Glutamatergic neuron (in vitro differentiated cells): ENCODE measurements at regions not wholly inside any gene's neighbourhood (a gene's known extent, or its start where the extent isn't known, plus 50 kb on each side); places are given as distances from the start of the nearest gene placed in this dataset.

Source experiments
- DNase-seq: peaks from one replicate; pipeline ENCODE4 v3.0.0; 2022
- H3K27ac Mint-ChIP-seq: one replicate; pipeline ENCODE4 v1.8.0; 2020; ENCODE audit warnings: mild to moderate bottlenecking, mixed read lengths, inconsistent platforms; ENCODE audit not compliant: unreplicated experiment
- H3K27me3 Mint-ChIP-seq: one replicate; pipeline ENCODE4 v1.8.0; 2020; ENCODE audit warnings: mild to moderate bottlenecking, moderate library complexity, mixed read lengths, inconsistent platforms; ENCODE audit not compliant: unreplicated experiment
- H3K36me3 Mint-ChIP-seq: one replicate; pipeline ENCODE4 v1.8.0; 2020; ENCODE audit warnings: mild to moderate bottlenecking, mixed read lengths, inconsistent platforms; ENCODE audit not compliant: unreplicated experiment
- H3K4me1 Mint-ChIP-seq: one replicate; pipeline ENCODE4 v1.8.0; 2020; ENCODE audit warnings: mild to moderate bottlenecking, low read depth, mixed read lengths, inconsistent platforms; ENCODE audit not compliant: unreplicated experiment
- H3K4me3 Mint-ChIP-seq: one replicate; pipeline ENCODE4 v1.8.0; 2020; ENCODE audit warnings: mild to moderate bottlenecking, mixed read lengths, inconsistent platforms; ENCODE audit not compliant: unreplicated experiment
- H3K9me3 Mint-ChIP-seq: one replicate; pipeline ENCODE4 v1.8.0; 2020; ENCODE audit warnings: mild to moderate bottlenecking, moderate library complexity, mixed read lengths, inconsistent platforms; ENCODE audit not compliant: unreplicated experiment
- TF ChIP-seq, protein P1 (sequence below): fragments of 200-600 bp; sonication (generic); IDR thresholded peaks from one replicate; pipeline ENCODE4 v1.5.0; 2021; ENCODE audit not compliant: partially characterized antibody, unreplicated experiment

DNA sequence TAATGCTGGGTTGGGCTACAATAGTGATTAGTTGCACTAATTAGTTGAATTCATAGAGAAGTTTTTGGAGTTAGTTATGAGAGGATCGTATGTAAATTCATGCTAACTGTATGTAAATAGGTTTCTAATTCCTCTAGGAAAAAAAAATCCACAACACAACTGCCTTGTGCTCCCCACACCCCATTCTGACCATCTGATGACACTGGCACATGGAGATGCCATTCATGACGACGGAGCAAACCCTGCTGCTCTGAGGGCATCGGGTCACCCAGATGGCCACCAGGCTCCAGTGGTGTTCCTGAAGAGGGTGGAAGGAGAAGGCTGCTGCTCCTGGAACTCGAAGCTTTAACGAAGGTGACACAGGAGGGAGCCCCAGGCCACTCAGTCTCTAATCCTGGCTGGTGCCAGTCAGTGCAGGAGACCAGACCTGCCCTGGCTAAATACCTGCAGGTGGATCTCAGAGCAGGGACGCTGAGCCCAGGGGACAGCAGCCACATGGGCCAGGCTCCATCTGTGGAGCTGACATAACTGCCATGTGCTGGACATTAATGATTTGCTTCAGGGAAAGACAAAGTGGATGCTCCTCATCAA is 90.3 kb downstream of the FAM50B start:
- Mint-ChIP-seq H3K27me3 (no peaks in the 10 kb centered on the region), H3K4me1 (peaks cover 7% of the 10 kb centered on the region), H3K9me3 (no peaks in the 10 kb centered on the region), H3K4me3 (no peak overlapping the region), H3K36me3 (no peaks in the 10 kb centered on the region), H3K27ac (peak overlapping the region; percentile 56)
- TF ChIP-seq, protein P1, sequence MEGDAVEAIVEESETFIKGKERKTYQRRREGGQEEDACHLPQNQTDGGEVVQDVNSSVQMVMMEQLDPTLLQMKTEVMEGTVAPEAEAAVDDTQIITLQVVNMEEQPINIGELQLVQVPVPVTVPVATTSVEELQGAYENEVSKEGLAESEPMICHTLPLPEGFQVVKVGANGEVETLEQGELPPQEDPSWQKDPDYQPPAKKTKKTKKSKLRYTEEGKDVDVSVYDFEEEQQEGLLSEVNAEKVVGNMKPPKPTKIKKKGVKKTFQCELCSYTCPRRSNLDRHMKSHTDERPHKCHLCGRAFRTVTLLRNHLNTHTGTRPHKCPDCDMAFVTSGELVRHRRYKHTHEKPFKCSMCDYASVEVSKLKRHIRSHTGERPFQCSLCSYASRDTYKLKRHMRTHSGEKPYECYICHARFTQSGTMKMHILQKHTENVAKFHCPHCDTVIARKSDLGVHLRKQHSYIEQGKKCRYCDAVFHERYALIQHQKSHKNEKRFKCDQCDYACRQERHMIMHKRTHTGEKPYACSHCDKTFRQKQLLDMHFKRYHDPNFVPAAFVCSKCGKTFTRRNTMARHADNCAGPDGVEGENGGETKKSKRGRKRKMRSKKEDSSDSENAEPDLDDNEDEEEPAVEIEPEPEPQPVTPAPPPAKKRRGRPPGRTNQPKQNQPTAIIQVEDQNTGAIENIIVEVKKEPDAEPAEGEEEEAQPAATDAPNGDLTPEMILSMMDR: no peak
- DNase-seq: no peak

DNA sequence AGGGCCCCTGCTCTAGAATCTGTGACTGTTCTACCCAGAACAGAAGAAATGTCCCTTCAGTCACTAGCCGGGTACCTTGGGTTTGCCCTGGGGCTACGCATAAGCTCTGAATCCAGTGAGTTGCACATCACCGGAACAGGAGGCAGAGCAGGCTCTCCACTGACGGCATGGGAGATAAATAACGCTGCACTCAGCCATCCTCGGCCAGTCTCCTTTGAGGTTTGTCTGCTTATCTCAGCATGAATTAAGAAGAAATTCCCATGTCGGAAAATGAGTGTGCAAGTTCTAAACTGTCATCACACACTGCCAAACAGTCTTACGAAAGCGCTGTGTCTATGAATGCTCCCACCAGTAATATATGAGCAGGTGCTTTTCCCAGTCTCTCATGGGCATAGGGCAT is 90.8 kb downstream of the FAM50B start:
- TF ChIP-seq, protein P1: no peak

DNA sequence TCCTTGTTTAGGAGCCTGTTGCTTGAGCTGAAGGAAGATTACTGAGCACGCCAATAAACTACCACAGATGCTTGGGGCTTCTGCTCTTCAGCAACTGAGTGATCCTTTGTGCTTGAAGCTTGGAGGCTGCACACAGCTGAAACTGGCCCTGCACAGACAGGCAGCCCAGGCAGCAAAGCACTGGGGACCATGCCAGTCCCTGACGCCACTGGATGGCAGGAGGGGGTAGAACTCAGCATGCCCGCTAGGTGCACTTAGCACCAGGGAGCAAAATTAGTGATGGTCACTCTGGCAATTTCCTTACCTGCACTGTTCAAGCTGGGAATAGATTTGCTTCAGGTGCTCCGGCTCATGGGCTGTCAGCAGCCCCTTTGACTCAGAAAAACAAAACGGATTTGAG is 91.5 kb downstream of the FAM50B start:
- H3K4me1 Mint-ChIP-seq: peaks cover 9% of the 10 kb centered on the region
- no peak for DNase-seq
- no peak overlapping the region for H3K4me3 Mint-ChIP-seq
- H3K27me3 Mint-ChIP-seq: no peaks in the 10 kb centered on the region
- no peak overlapping the region for H3K27ac Mint-ChIP-seq
- TF ChIP-seq, protein P1: no peak
- H3K36me3 Mint-ChIP-seq: no peaks in the 10 kb centered on the region
- H3K9me3 Mint-ChIP-seq: no peaks in the 10 kb centered on the region

More for the DNA sequence above, 90.8 kb downstream of the FAM50B start:
- Mint-ChIP-seq H3K4me3 (no peak overlapping the region), H3K36me3 (no peaks in the 10 kb centered on the region), H3K27ac (peak overlapping the region; percentile 56), H3K4me1 (peaks cover 7% of the 10 kb centered on the region), H3K27me3 (no peaks in the 10 kb centered on the region), H3K9me3 (no peaks in the 10 kb centered on the region)
- DNase-seq: no peak

DNA sequence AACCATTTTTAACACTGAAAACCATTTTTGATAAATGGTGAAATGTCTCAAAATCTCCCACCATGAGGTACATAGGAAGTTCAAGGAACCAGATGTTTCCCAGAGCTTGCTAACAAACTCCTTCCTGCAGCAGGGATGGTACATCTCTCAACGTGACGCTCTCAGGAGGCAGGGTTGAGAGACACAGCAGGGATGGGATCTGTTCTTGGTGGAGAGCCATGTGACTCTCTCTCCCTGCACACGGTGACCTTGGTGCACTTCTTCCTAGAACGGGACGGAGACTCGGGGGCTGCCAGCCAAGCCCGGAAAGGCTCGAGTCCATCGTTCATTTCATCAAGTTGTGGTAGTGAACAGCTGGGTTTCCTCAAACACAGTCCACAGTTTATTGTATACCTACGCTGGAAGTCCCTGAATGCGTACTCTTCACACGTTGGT is 94.2 kb downstream of the FAM50B start:
- no peaks in the 10 kb centered on the region for H3K9me3 Mint-ChIP-seq
- H3K36me3 Mint-ChIP-seq: no peaks in the 10 kb centered on the region
- no peak overlapping the region for H3K4me3 Mint-ChIP-seq
- H3K27me3 Mint-ChIP-seq: no peaks in the 10 kb centered on the region
- no peak overlapping the region for H3K27ac Mint-ChIP-seq
- TF ChIP-seq, protein P1: no peak
- no peak for DNase-seq
- peaks cover 9% of the 10 kb centered on the region for H3K4me1 Mint-ChIP-seq

DNA sequence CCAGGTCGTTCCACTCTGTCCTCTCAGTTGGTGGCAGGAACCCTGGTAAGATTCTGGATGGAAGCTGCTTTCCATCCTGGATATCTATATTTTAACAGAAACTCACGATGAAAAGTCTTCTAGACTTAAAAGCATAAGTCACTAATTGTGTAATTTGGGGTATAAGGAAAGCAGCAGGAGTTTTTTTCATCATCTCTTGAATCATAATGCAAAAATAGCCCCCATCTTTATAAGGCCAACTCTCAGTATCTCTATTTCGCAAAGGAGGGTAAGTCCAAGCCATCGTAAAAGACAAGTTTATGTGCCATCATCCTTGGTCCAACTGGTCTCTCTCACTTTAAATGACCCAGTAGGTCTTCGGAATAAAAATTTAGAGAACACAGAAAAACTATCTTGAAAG is 95.1 kb downstream of the FAM50B start:
- Mint-ChIP-seq H3K4me1 (peaks cover 6% of the 10 kb centered on the region), H3K27ac (no peak overlapping the region), H3K9me3 (no peaks in the 10 kb centered on the region), H3K36me3 (no peaks in the 10 kb centered on the region), H3K27me3 (no peaks in the 10 kb centered on the region), H3K4me3 (no peak overlapping the region)
- TF ChIP-seq, protein P1: no peak
- no peak for DNase-seq
